Activated T-cell treated with anti-CD3 and anti-CD28 coated beads, Interleukin-2, amount 50 U/mL, for 72 hours (primary cell): ENCODE measurements at regions not wholly inside any gene's neighbourhood (a gene's known extent, or its start where the extent isn't known, plus 50 kb on each side); places are given as distances from the start of the nearest gene placed in this dataset.
"Not testable (repeated sequence)": the region's sequence is repeated elsewhere in the genome, so short reads cannot be mapped to it uniquely, and the experiment has no call there.

ENCODE experiments used
- ATAC-seq, 2 donors: fragments of 150-1000 bp; cut with Tn5 transposase; replicated peaks in 1 of 2; 2 replicates each; pipeline ENCODE4 v1.10.0; 2021; ENCODE audit warnings: moderate library complexity in 2 of 2, mild to moderate bottlenecking in 1 of 2
- DNase-seq, 2 donors: peaks; one replicate each; pipeline ENCODE4 v3.0.0; 2021 to 2022; ENCODE audit warnings: mixed read lengths in 1 of 2
- H3K27ac Mint-ChIP-seq: one replicate; pipeline ENCODE4 v1.8.0; 2022; ENCODE audit warnings: mild to moderate bottlenecking, moderate library complexity, mixed read lengths
- H3K27me3 Mint-ChIP-seq: one replicate; pipeline ENCODE4 v1.8.0; 2022; ENCODE audit warnings: low read depth, mixed read lengths
- H3K36me3 Mint-ChIP-seq, 2 donors: one replicate each; pipeline ENCODE4 v1.8.0; 2022; ENCODE audit warnings: mixed read lengths in 2 of 2, mild to moderate bottlenecking in 1 of 2; ENCODE audit not compliant: insufficient read depth in 2 of 2
- H3K4me1 Mint-ChIP-seq: one replicate; pipeline ENCODE4 v1.8.0; 2022; ENCODE audit warnings: low read depth, mixed read lengths
- H3K4me3 Mint-ChIP-seq, 2 donors: one replicate each; pipeline ENCODE4 v1.8.0; 2022; ENCODE audit warnings: mild to moderate bottlenecking in 2 of 2, mixed read lengths in 2 of 2, moderate library complexity in 2 of 2
- H3K9me3 Mint-ChIP-seq, 2 donors: one replicate each; pipeline ENCODE4 v1.8.0; 2022; ENCODE audit warnings: mixed read lengths in 2 of 2

- peaks cover 15 to 20% of the 10 kb centered on the region in 2 donors for H3K9me3 Mint-ChIP-seq
- not testable (repeated sequence) for ATAC-seq, H3K4me1 Mint-ChIP-seq, H3K27me3 Mint-ChIP-seq, H3K4me3 Mint-ChIP-seq, H3K27ac Mint-ChIP-seq, H3K36me3 Mint-ChIP-seq, DNase-seq
These were observed 411.0 kb upstream of the CHD1 start for GRCh38 chr5:99339758-99340157.

DNA sequence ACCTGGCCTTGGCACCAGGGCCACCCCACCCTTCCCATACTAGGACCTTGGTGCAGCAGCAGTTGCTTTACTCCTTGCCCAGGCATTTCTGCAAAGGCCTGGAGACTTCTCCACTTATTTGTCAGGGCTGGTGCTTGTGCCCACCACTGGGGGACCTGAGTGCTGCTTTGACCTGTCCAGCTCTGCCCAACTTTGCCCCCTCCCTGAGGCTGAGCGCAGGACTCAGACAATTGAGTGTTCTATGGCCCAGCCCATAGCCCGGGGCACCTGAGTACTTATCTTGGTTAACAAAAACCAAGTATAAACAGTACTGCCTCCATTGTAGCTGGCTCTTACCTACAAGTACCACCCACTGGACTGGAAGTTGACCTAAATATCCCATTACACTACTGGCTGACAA is 406.1 kb upstream of the CHD1 start:
- ATAC-seq, result no peak
- DNase-seq, result no peak
- H3K27ac Mint-ChIP-seq, result no peak overlapping the region
- peaks cover 0 to 1% of the 10 kb centered on the region in 2 donors for H3K36me3 Mint-ChIP-seq
- H3K9me3 Mint-ChIP-seq, result peaks cover 10 to 17% of the 10 kb centered on the region in 2 donors
- no peaks in the 10 kb centered on the region for H3K4me1 Mint-ChIP-seq
- H3K27me3 Mint-ChIP-seq, result no peaks in the 10 kb centered on the region
- no peak overlapping the region for H3K4me3 Mint-ChIP-seq

DNA sequence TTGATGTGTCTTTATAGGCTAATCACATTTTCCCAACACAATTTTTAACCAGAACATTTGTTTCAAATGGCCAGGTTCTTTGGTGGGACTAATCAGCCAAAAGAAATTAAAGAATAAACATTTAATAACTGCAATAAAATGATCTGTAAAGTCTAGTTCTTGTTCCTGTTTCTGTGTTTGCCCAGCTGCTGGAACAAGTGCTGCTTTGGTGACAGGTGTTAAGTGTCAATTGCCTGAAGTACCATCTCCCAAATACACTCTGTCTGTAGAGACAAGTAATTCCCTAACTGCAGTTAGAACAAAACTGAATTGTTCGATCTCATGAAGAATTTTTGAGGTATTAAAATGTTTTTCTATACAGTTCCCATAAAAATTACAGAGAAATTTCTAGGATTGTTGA is 402.3 kb upstream of the CHD1 start:
- Mint-ChIP-seq H3K4me1 (no peaks in the 10 kb centered on the region), H3K27ac (no peak overlapping the region), H3K9me3 (peaks cover 3% of the 10 kb centered on the region in 2 donors), H3K27me3 (no peaks in the 10 kb centered on the region), H3K36me3 (peaks cover 0 to 1% of the 10 kb centered on the region in 2 donors), H3K4me3 (no peak overlapping the region)
- ATAC-seq (no peak), DNase-seq (no peak)

DNA sequence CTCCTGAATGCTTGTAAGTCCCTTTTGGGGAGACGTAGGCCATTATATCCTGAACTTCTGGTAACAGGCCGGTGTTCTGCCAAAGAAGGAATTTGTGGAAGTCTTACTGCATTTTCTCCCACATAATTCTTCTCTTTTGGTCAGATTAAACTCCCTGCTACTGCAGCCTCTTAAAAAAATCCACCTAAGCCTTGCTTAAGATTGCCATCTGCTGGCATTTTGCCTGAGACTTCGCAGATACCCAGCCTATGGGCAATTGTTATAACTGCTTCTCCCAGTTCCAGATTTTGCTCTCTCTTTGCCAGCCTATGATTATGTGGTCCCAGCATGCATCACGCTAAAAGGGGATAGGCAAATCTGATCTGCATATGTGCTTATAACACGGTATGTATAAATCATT is 391.6 kb upstream of the CHD1 start:
- Mint-ChIP-seq H3K36me3 (no peaks in the 10 kb centered on the region), H3K4me3 (no peak overlapping the region), H3K27me3 (no peaks in the 10 kb centered on the region), H3K27ac (no peak overlapping the region), H3K9me3 (peaks cover 1 to 4% of the 10 kb centered on the region in 2 donors), H3K4me1 (no peaks in the 10 kb centered on the region)
- ATAC-seq, result no peak
- DNase-seq, result no peak

DNA sequence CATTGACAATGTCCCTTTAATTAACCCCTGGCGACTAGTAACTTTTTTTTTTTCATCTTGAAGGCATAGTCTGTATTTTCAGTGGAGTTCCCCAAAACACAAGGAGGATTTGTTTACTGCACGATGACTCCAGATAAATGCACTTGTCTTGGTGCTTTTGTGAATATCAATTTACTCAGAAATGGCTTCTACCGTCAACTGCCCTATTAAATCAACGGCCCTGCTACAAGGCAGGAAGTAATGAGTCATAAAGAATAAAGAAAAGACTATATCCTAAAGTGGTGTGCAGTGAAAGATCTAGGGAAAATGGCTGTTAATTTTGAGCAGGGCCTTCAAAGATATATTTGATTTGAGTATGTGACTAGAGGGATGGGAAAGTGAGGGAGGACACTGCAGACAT is 388.3 kb upstream of the CHD1 start:
- no peaks in the 10 kb centered on the region for H3K36me3 Mint-ChIP-seq
- ATAC-seq (no peak), DNase-seq (no peak)
- no peaks in the 10 kb centered on the region for H3K4me1 Mint-ChIP-seq
- no peaks in the 10 kb centered on the region for H3K27me3 Mint-ChIP-seq
- no peak overlapping the region for H3K27ac Mint-ChIP-seq
- H3K4me3 Mint-ChIP-seq, result no peak overlapping the region
- peaks cover 1 to 4% of the 10 kb centered on the region in 2 donors for H3K9me3 Mint-ChIP-seq

DNA sequence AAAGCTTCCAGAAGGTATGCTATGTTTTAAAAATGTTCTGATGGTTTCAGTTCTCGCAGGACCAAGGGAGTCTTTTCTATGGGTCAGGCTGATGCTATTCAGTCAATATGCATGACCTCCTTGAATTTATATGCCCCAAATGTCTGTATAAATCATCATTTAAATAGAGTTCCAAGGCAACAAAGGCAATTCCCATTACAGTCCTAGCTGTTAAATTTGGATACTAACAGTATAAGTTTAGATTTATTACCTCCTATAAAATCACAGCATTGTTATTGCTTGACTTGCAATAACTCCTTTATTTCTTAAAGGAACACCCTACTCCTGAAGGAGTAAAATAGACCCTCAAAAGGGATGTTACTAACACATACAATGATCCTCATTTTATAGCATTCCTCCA is 387.7 kb upstream of the CHD1 start:
- Mint-ChIP-seq H3K4me3 (no peak overlapping the region), H3K27ac (no peak overlapping the region), H3K36me3 (no peaks in the 10 kb centered on the region), H3K4me1 (no peaks in the 10 kb centered on the region), H3K9me3 (peaks cover 1 to 4% of the 10 kb centered on the region in 2 donors), H3K27me3 (no peaks in the 10 kb centered on the region)
- DNase-seq (no peak), ATAC-seq (no peak)

DNA sequence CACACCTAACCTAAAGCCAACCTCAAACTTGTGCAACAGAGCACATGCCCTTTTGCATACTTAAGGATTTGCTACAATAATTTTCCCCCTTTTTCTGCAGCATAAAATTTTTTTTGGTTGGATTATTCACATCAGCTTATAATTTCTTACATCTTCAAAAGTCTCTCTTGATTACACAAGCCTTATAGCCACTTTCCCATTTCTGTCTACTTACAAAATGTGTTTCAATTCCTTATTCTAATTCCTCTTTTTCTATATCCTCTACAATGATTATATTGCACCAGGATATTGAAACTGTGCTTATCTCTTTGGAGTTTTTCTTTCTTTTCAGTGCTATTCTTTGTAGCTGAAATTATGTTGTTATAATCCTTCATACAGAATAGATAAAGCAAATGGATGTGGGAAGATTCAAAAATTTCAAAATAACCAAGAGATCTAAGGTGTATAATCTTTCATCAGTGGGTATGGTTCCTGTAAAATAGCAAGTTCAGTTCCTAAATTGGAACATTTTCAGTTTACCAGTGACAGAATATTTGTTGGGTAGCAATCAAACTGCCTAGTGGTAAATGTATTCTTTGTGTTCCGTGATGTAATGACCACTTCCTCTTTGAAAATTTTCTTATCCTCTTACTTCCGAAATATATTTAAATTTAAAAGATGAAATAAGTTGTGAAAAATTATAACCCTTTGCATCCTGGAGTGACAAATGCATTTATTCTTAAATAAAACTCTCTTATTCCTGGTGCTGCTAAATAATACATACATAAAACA is 386.8 kb upstream of the CHD1 start:
- Mint-ChIP-seq H3K27ac (no peak overlapping the region), H3K9me3 (peaks cover 1 to 4% of the 10 kb centered on the region in 2 donors), H3K27me3 (no peaks in the 10 kb centered on the region), H3K4me3 (no peak overlapping the region), H3K4me1 (no peaks in the 10 kb centered on the region), H3K36me3 (no peaks in the 10 kb centered on the region)
- ATAC-seq, result no peak
- DNase-seq, result no peak

DNA sequence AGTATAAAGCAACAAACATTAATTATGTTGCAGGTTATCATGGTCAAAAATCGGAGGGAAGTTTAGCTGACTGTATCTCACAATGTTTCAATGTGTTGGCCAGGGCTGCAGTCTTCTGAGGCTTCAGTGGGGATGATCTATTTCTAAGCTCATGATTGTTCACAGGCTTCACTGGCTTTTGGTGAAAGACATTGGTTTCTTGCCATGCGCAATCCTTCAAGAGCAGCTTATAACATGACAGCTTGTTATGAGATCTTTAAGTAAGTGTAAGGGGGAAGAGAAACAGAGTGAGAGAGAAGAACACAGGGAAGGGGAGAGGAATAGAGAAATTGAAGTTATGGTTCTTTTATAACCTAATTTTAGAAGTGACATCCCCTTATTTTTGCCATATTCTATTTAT is 385.9 kb upstream of the CHD1 start:
- Mint-ChIP-seq H3K4me1 (no peaks in the 10 kb centered on the region), H3K27me3 (no peaks in the 10 kb centered on the region), H3K9me3 (peaks cover 1 to 4% of the 10 kb centered on the region in 2 donors), H3K36me3 (no peaks in the 10 kb centered on the region), H3K27ac (no peak overlapping the region), H3K4me3 (no peak overlapping the region)
- no peak for DNase-seq
- no peak for ATAC-seq

DNA sequence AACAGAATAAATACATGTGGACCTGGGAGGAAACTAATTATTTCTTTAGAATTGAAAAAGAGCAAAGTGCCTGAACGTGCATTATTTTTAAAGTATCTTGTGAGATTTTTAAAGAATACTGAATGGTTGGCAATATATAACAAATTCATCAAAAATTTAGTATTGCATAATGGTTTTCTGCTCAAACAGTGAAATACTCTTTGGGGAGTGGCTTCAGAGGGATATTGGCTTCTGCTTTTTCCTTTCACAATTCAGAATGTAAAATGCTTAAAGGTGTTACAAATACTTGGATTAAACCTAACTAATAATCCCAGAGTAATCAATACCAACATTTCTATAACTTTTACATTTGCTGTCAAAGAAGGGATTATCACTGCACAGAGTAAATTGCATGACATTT is 379.3 kb upstream of the CHD1 start:
- ATAC-seq (no peak), DNase-seq (no peak)
- Mint-ChIP-seq H3K27ac (no peak overlapping the region), H3K4me1 (no peaks in the 10 kb centered on the region), H3K4me3 (no peak overlapping the region), H3K36me3 (no peaks in the 10 kb centered on the region), H3K9me3 (no peaks in the 10 kb centered on the region), H3K27me3 (no peaks in the 10 kb centered on the region)

DNA sequence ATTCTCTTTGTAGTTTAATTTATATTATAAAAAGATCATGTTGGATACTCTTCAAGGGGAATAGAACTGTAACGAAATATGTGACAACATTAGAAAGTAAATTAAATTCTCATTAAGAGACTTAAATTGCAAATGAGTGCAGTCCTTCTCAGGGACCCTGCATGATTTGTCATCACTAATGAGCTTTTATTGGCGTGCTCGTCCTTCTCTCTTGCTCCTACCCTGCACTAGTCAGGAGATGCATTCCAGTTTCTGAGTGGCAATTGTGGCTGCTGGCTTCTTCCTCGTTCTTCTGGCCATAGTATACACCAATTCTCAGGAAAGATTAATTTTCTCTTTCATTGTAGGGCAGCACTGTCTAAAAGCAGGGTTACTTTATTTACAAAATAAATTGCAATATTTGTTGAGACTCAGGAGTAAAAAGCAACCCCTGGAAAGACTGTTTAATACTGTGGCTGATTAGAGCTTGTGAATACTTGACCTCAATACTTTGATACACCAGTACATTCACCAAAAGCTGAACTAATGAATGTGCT is 376.3 kb upstream of the CHD1 start:
- H3K4me1 Mint-ChIP-seq, result no peaks in the 10 kb centered on the region
- peaks cover 0 to 3% of the 10 kb centered on the region in 2 donors for H3K9me3 Mint-ChIP-seq
- ATAC-seq (no peak), DNase-seq (no peak)
- H3K36me3 Mint-ChIP-seq, result no peaks in the 10 kb centered on the region
- no peak overlapping the region for H3K4me3 Mint-ChIP-seq
- no peak overlapping the region for H3K27ac Mint-ChIP-seq
- H3K27me3 Mint-ChIP-seq, result no peaks in the 10 kb centered on the region

DNA sequence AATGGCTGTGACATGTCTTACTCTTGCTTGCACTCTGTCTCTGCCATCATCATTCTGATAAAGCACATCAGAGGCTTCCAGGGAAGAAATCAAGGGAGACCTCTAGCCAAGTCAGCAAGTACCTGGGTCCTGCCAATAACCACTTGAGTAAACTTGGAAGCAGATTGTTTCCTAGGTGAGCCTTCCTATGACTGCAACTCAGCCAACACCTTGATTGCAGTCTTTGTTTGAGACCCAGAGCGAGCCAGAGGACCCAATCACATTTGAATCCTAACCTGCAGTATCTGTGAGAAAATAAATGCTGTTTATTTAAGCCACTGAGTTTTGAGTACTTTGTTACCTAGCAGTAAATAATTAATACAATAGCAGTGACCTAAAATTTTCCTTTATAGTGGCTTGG is 356.8 kb upstream of the CHD1 start:
- no peak for ATAC-seq
- no peak overlapping the region for H3K4me3 Mint-ChIP-seq
- H3K4me1 Mint-ChIP-seq, result no peaks in the 10 kb centered on the region
- no peak for DNase-seq
- no peaks in the 10 kb centered on the region for H3K27me3 Mint-ChIP-seq
- H3K9me3 Mint-ChIP-seq, result no peaks in the 10 kb centered on the region
- no peak overlapping the region for H3K27ac Mint-ChIP-seq
- no peaks in the 10 kb centered on the region for H3K36me3 Mint-ChIP-seq

DNA sequence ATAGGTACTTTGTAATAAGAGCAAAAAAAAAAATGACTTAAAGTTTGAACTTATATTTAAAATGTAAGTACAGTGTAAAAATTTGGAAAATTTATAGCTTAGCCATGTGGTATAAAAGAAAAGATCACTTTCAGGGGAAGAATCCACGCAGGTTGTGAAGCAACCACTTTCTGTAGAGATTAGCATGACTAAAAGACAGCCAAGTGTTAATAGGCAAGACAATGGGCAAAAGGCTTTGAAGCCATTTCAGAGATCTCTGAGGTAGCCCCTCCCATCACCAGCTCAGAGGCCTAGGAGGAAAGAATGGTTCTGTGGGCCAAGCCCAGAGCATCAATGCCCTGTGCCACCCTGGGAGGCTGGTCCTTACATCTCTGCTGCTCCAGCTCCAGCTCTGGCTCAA is 346.3 kb upstream of the CHD1 start:
- peaks cover 0 to 3% of the 10 kb centered on the region in 2 donors for H3K9me3 Mint-ChIP-seq
- DNase-seq, result no peak
- H3K4me1 Mint-ChIP-seq, result no peaks in the 10 kb centered on the region
- peaks cover 0 to 2% of the 10 kb centered on the region in 2 donors for H3K36me3 Mint-ChIP-seq
- H3K27ac Mint-ChIP-seq, result no peak overlapping the region
- H3K4me3 Mint-ChIP-seq, result no peak overlapping the region
- no peaks in the 10 kb centered on the region for H3K27me3 Mint-ChIP-seq
- ATAC-seq, result no peak

- peaks cover 0 to 3% of the 10 kb centered on the region in 2 donors for H3K9me3 Mint-ChIP-seq
- no peak overlapping the region for H3K27ac Mint-ChIP-seq
- H3K36me3 Mint-ChIP-seq, result peaks cover 0 to 2% of the 10 kb centered on the region in 2 donors
- DNase-seq (no peak), ATAC-seq (no peak)
- H3K4me3 Mint-ChIP-seq, result no peak overlapping the region
- no peaks in the 10 kb centered on the region for H3K27me3 Mint-ChIP-seq
- H3K4me1 Mint-ChIP-seq, result no peaks in the 10 kb centered on the region
These were observed 343.8 kb upstream of the CHD1 start for GRCh38 chr5:99272576-99272975.

DNA sequence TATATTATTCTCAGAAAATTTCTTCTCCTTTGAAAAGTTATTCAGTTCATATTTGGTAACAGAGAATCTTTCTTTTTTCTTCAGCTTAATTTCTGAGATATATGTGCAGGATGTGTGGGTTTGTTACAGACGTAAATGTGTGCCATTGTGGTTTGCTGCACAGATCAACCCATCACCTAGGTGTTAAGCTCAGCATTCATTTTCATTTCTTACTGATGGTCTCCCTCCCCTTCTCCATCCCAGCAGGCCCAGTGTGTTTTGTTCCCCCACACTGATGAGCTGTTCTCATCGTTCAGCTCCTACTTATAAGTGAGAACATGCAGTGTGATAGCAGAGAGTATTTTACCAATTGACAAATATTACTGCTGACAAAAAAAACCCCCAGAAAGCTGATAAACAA is 330.0 kb upstream of the CHD1 start:
- no peak overlapping the region for H3K4me3 Mint-ChIP-seq
- H3K27me3 Mint-ChIP-seq, result no peaks in the 10 kb centered on the region
- no peaks in the 10 kb centered on the region for H3K4me1 Mint-ChIP-seq
- DNase-seq (no peak), ATAC-seq (no peak)
- H3K36me3 Mint-ChIP-seq, result peaks cover 0 to 1% of the 10 kb centered on the region in 2 donors
- peaks cover 12% of the 10 kb centered on the region in 2 donors for H3K9me3 Mint-ChIP-seq
- no peak overlapping the region for H3K27ac Mint-ChIP-seq
